Ectodermal cell (in vitro differentiated cells): ENCODE measurements at regions not wholly inside any gene's neighbourhood (a gene's known extent, or its start where the extent isn't known, plus 50 kb on each side); places are given as distances from the start of the nearest gene placed in this dataset.
"Not testable (repeated sequence)": the region's sequence is repeated elsewhere in the genome, so short reads cannot be mapped to it uniquely, and the experiment has no call there.

ENCODE experiments used
- H3K27ac ChIP-seq: 2 replicates; pipeline ENCODE4 v1.7.0; 2013; ENCODE audit warnings: mild to moderate bottlenecking, low read depth, low read length; ENCODE audit not compliant: insufficient read depth, poor library complexity, severe bottlenecking
- H3K27me3 ChIP-seq: 2 replicates; pipeline ENCODE4 v1.7.0; 2013; ENCODE audit warnings: mild to moderate bottlenecking, low read length; ENCODE audit not compliant: insufficient read depth, control insufficient read depth, poor library complexity, severe bottlenecking
- H3K36me3 ChIP-seq: one replicate; pipeline ENCODE4 v1.7.0; 2013; ENCODE audit warnings: low read length; ENCODE audit not compliant: control insufficient read depth, insufficient read depth
- H3K4me1 ChIP-seq: one replicate; pipeline ENCODE4 v1.7.0; 2013; ENCODE audit warnings: low read length; ENCODE audit not compliant: control insufficient read depth, insufficient read depth
- H3K4me3 ChIP-seq: 2 replicates; pipeline ENCODE4 v1.7.0; 2013; ENCODE audit warnings: low read depth, low read length, control low read depth; ENCODE audit not compliant: insufficient read depth
- H3K9me3 ChIP-seq: 2 replicates; pipeline ENCODE4 v1.7.0; 2013; ENCODE audit warnings: mild to moderate bottlenecking, low read length, moderate library complexity; ENCODE audit not compliant: control insufficient read depth
- WGBS, 2 experiments: methylation state at CpG; one replicate each; pipeline ENCODE4 v1.1.7; 2013; ENCODE audit warnings: missing lambda C conversion rate in 2 of 2; 5-methylcytosine and 5-hydroxymethylcytosine counted together

DNA sequence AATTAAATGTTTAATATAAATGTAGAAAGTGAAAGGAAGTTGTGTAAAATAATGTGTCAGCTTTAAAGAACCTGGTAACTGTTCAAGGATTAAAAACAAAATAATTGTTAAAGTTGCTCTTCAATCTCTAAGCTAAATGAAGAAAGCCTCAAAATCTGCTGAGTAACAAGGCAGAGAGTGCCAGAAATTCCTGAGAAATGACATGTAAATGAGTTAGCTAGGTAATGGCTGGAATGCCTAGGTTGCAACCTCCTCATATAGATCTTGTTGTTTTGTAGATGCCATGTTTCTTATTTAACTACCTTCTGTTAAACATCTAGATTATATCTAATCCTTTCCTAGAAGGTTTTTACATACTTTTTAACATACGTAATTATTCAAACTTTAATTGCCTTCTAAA, 763.6 kb upstream of the AGA start:
- H3K27ac ChIP-seq, result no peak overlapping the region
- WGBS, 2 experiments, result 94 to 100% methylated on average over 1 of the region's 1 CpG
- no peak overlapping the region for H3K4me3 ChIP-seq
- no peaks in the 10 kb centered on the region for H3K9me3 ChIP-seq
- H3K36me3 ChIP-seq, result no peaks in the 10 kb centered on the region
- H3K4me1 ChIP-seq, result no peaks in the 10 kb centered on the region
- H3K27me3 ChIP-seq, result no peaks in the 10 kb centered on the region

DNA sequence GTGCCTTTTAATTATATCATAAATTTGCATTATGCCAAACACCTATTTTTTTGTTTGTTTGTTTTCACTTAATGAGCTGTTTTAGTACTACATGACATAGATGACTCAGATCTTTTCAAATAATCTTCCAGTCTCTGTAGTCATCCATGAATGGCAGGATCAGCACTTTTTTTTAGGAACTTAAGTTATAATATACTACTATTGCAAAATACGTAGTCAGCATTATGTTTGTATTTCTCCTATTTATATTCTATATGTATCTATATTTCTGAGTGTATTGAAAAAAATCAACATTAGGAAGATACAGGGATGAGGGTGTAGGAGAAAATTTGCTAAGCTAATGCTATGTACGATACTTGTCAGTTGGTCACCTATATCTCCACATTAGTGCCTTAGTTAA, 773.1 kb upstream of the AGA start:
- Histone ChIP-seq H3K4me1 (no peaks in the 10 kb centered on the region), H3K4me3 (no peak overlapping the region), H3K9me3 (no peaks in the 10 kb centered on the region), H3K36me3 (no peaks in the 10 kb centered on the region), H3K27me3 (no peaks in the 10 kb centered on the region), H3K27ac (no peak overlapping the region)
- 100% methylated on average over 1 of the region's 2 CpGs; no CpG with 5 or more reads in 1 of the 2 experiments for WGBS, 2 experiments

DNA sequence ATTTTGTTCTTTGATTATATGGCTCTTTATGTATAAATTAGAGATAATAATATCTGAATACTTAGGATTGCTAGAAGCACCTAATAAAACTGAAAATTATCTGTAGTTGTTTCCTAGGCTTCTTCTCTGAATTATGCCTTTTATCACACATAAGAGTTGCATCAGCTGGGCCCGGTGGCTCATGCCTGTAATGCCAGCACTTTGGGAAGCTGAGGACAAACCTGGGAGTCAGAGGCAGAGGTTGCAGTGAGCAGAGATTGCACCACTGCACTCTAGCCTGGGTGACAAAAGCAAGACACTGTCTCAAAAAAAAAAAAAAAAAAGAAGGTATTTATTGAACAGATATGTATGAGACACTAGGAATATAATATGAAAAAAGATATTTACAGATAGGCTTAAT, 773.5 kb upstream of the AGA start:
- Histone ChIP-seq H3K9me3 (no peaks in the 10 kb centered on the region), H3K27ac (no peak overlapping the region), H3K4me1 (no peaks in the 10 kb centered on the region), H3K4me3 (no peak overlapping the region), H3K36me3 (no peaks in the 10 kb centered on the region), H3K27me3 (no peaks in the 10 kb centered on the region)
- WGBS, 2 experiments, result 91 to 94% methylated on average over 1 of the region's 1 CpG

GRCh38 chr4:178226421-178226820, 784.2 kb upstream of the AGA start:
- not testable (repeated sequence) for H3K36me3 ChIP-seq, H3K4me1 ChIP-seq, H3K27ac ChIP-seq, H3K9me3 ChIP-seq, H3K27me3 ChIP-seq, H3K4me3 ChIP-seq
- WGBS, 2 experiments, result 94 to 98% methylated on average over 4 of the region's 6 CpGs

DNA sequence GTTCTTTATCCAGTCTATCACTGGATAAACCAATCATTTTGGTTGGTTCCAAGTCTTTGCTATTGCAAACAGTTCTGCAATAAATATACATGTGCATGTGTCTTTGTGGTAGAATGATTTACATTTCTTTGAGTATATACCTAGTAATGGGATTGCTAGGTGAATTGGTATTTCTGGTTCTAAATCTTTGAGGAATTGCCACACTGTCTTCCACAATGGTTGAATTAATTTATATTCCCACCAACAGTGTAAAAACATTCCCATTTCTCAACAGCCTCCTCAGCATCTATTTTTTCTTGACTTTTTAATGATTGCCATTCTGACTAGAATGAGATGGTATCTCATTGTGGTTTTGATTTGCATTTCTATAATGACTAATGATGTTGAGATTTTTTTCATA, 791.7 kb upstream of the AGA start:
- Histone ChIP-seq H3K9me3 (no peaks in the 10 kb centered on the region), H3K4me1 (no peaks in the 10 kb centered on the region), H3K27ac (no peak overlapping the region), H3K27me3 (no peaks in the 10 kb centered on the region), H3K36me3 (no peaks in the 10 kb centered on the region), H3K4me3 (no peak overlapping the region)

DNA sequence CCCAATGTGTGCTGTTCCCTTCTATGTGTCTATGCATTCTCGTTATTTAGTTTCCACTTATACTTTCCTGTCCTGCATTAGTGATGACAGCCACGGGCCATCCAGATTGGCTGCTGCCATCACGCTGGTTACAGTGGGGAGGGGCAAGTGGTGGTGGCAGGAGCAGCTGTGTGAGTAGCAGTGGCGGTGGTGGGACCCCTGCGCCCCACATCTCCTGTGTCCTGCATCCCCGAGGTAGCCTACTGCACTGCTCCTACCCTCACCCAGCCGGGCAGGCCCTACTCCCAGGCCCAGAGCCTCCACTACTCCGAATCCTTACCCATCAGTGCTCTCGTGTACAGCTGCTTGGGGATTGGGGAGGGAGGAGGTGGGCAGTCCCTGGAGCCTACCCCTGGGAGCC, 798.7 kb upstream of the AGA start:
- Histone ChIP-seq H3K27ac (no peak overlapping the region), H3K36me3 (no peaks in the 10 kb centered on the region), H3K27me3 (no peaks in the 10 kb centered on the region), H3K4me1 (no peaks in the 10 kb centered on the region), H3K9me3 (no peaks in the 10 kb centered on the region), H3K4me3 (no peak overlapping the region)
- WGBS, 2 experiments, result 92% methylated on average over 8 to 9 of the region's 9 CpGs

DNA sequence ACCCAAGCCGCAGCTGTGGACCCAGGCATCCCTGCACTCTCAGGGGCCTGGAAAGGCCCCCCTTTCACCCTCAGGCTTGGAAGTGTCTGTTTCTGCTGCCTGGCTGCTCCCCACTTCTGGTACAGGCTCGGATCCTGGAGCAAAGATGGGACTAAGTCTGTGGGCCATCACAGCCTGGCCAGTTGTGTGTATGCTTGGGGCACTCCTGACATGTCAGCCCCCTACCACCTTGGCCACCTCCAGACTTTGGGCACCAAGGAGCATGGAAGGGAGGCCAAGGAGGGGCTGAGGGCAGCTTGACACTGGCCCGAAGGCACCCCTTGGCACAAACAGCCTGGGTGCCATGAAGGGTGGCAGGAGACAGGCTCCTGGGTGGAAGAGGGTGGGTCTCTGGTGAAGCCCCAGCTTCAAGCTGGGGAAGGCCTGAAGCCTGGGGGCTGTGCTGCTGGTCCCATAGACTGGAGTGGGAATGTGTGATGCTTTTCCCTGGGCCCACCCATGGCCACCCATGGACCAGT, 799.4 kb upstream of the AGA start:
- WGBS, 2 experiments, result 91 to 95% methylated on average over 3 of the region's 3 CpGs
- Histone ChIP-seq H3K27ac (no peak overlapping the region), H3K27me3 (no peaks in the 10 kb centered on the region)

GRCh38 chr4:178242655-178243054, 800.4 kb upstream of the AGA start:
- Histone ChIP-seq H3K4me3 (no peak overlapping the region), H3K27ac (no peak overlapping the region), H3K9me3 (no peaks in the 10 kb centered on the region), H3K36me3 (no peaks in the 10 kb centered on the region), H3K4me1 (no peaks in the 10 kb centered on the region), H3K27me3 (no peaks in the 10 kb centered on the region)
- WGBS, 2 experiments, result 90 to 93% methylated on average over 6 of the region's 6 CpGs

More for the DNA sequence above, 799.4 kb upstream of the AGA start:
- Histone ChIP-seq H3K36me3 (no peaks in the 10 kb centered on the region), H3K9me3 (no peaks in the 10 kb centered on the region), H3K4me1 (no peaks in the 10 kb centered on the region), H3K4me3 (no peak overlapping the region)

GRCh38 chr4:178244785-178245184, 802.5 kb upstream of the AGA start:
- H3K27ac ChIP-seq, result no peak overlapping the region
- H3K27me3 ChIP-seq, result no peaks in the 10 kb centered on the region
- no CpG with 5 or more reads among the region's 1 CpG for WGBS, 2 experiments
- no peaks in the 10 kb centered on the region for H3K9me3 ChIP-seq
- H3K36me3 ChIP-seq, result no peaks in the 10 kb centered on the region
- H3K4me1 ChIP-seq, result no peaks in the 10 kb centered on the region
- no peak overlapping the region for H3K4me3 ChIP-seq

DNA sequence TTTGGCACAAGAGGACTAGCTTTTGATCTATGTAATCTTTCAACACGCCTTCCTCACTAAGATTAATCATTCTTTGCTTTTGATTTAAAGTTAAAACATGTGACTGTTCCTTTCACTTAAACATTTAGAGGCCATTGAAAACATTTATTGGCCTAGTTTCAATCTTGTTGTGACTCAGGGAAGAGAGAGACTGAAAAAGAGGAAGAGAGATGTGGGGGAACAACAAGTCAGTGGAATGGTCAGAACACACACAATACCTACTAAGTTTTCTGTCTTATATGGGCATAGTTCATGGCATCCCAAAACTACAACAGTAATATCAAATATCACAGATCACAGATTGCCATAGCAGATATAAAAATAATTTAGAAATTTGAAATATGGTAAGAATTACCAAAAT, 812.9 kb upstream of the AGA start:
- Histone ChIP-seq H3K27me3 (no peaks in the 10 kb centered on the region), H3K4me1 (no peaks in the 10 kb centered on the region), H3K27ac (no peak overlapping the region), H3K9me3 (no peaks in the 10 kb centered on the region), H3K4me3 (no peak overlapping the region), H3K36me3 (no peaks in the 10 kb centered on the region)
- 78% methylated on average over 1 of the region's 1 CpG; no CpG with 5 or more reads in 1 of the 2 experiments for WGBS, 2 experiments

- H3K27ac ChIP-seq, result no peak overlapping the region
Measured at GRCh38 chr4:178258603-178259002, 816.4 kb upstream of the AGA start.

More at GRCh38 chr4:178258603-178259002, 816.4 kb upstream of the AGA start:
- Histone ChIP-seq H3K9me3 (no peaks in the 10 kb centered on the region), H3K27me3 (no peaks in the 10 kb centered on the region), H3K4me3 (no peak overlapping the region), H3K4me1 (no peaks in the 10 kb centered on the region), H3K36me3 (no peaks in the 10 kb centered on the region)
- WGBS, 2 experiments, result no CpG with 5 or more reads among the region's 2 CpGs
